Parathyroid adenoma (tissue), 2 donors: ENCODE measurements at regions not wholly inside any gene's neighbourhood (a gene's known extent, or its start where the extent isn't known, plus 50 kb on each side); places are given as distances from the start of the nearest gene placed in this dataset.

Source experiments
- H2AFZ ChIP-seq: fragments of 300-600 bp; sonication (generic); one replicate; pipeline ENCODE4 v1.7.0; 2017; ENCODE audit warnings: antibody characterized with exemption, mild to moderate bottlenecking
- H3K27ac ChIP-seq: fragments of 300-600 bp; sonication (generic); one replicate; pipeline ENCODE4 v1.7.0; 2017
- H3K27me3 ChIP-seq: fragments of 300-600 bp; sonication (generic); one replicate; pipeline ENCODE4 v1.7.0; 2017; ENCODE audit warnings: low read length; ENCODE audit not compliant: control insufficient read depth, insufficient read depth
- H3K36me3 ChIP-seq: fragments of 300-600 bp; sonication (generic); one replicate; pipeline ENCODE4 v1.7.0; 2017; ENCODE audit warnings: low read length; ENCODE audit not compliant: control insufficient read depth, insufficient read depth
- H3K4me1 ChIP-seq: fragments of 300-600 bp; sonication (generic); one replicate; pipeline ENCODE4 v1.7.0; 2017; ENCODE audit warnings: control low read depth
- H3K4me2 ChIP-seq: fragments of 300-600 bp; sonication (generic); one replicate; pipeline ENCODE4 v1.7.0; 2017; ENCODE audit warnings: low read length
- H3K4me3 ChIP-seq: fragments of 300-600 bp; sonication (generic); one replicate; pipeline ENCODE4 v1.7.0; 2017; ENCODE audit warnings: low read depth, low read length
- H3K79me2 ChIP-seq: fragments of 300-600 bp; sonication (generic); one replicate; pipeline ENCODE4 v1.7.0; 2017; ENCODE audit warnings: control low read depth
- H3K9ac ChIP-seq: fragments of 300-600 bp; sonication (generic); one replicate; pipeline ENCODE4 v1.7.0; 2017; ENCODE audit warnings: mild to moderate bottlenecking
- H3K9me3 ChIP-seq: fragments of 300-600 bp; sonication (generic); one replicate; pipeline ENCODE4 v1.7.0; 2017; ENCODE audit warnings: low read length; ENCODE audit not compliant: control insufficient read depth
- TF ChIP-seq, protein P1 (sequence below): fragments of 300-600 bp; sonication (generic); IDR thresholded peaks from one replicate; pipeline ENCODE4 v1.7.0; 2017; ENCODE audit warnings: antibody characterized with exemption, mild to moderate bottlenecking
- donor health status: primary hyperparathyroidism.

DNA sequence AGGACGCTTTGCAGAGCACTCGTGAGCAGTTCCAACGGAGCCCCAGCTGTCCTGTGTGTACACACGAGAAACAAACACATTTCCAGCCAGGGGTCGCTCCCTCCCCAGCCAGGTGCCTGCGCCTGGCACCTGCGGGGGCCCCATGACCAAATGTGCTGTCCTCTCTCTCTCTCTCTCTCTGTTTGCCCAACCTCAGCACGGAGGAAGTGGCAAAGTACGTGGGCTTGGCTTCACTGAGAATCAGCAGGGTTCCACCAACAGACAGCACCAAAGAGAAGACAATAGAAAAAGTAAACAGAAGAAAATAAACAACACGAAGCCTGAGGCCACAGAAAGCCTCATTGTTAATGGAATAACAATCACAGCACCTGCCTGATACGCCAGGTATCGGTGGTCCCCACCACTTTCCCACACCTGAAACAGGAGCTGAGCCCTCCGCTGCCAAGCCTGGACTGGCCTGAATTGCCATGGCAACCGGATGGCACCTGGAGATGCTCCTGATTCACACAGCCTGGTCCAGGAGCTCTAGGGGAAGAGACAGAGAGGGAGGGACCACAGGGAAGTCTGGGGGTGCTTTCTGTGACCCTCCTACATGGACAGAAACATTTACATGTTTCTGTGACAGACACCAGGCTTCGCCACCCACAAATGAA lies 103.9 kb upstream of the CACNA1A start:
- Histone ChIP-seq H3K4me3 (no peak overlapping the region), H3K9ac (no peak overlapping the region), H3K27me3 (no peaks in the 10 kb centered on the region), H2AFZ (peak overlapping the region; percentile 44), H3K4me2 (no peak overlapping the region), H3K36me3 (no peaks in the 10 kb centered on the region), H3K27ac (no peak overlapping the region), H3K4me1 (no peaks in the 10 kb centered on the region), H3K79me2 (no peaks in the 10 kb centered on the region), H3K9me3 (no peaks in the 10 kb centered on the region)
- TF ChIP-seq, protein P1, sequence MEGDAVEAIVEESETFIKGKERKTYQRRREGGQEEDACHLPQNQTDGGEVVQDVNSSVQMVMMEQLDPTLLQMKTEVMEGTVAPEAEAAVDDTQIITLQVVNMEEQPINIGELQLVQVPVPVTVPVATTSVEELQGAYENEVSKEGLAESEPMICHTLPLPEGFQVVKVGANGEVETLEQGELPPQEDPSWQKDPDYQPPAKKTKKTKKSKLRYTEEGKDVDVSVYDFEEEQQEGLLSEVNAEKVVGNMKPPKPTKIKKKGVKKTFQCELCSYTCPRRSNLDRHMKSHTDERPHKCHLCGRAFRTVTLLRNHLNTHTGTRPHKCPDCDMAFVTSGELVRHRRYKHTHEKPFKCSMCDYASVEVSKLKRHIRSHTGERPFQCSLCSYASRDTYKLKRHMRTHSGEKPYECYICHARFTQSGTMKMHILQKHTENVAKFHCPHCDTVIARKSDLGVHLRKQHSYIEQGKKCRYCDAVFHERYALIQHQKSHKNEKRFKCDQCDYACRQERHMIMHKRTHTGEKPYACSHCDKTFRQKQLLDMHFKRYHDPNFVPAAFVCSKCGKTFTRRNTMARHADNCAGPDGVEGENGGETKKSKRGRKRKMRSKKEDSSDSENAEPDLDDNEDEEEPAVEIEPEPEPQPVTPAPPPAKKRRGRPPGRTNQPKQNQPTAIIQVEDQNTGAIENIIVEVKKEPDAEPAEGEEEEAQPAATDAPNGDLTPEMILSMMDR = no peak

DNA sequence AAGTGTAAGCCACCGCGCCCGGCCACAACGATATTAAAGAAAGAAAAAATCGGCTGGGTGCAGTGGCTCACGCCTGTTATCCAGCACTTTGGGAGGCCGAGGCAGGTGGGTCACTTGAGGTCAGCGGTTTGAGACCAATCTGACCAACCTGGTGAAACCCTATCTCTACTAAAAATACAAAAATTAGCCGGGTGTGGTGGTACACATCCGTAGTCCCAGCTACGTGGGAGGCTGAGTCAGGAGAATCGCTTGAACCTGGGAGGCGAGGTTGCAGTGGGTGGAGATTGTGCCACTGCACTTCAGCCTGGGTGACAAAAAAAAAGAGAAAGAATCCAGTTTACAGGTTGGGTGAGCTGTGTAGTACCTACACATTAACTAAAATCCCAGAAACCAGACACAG lies 99.9 kb upstream of the CACNA1A start:
- Histone ChIP-seq H3K9ac (no peak overlapping the region), H3K4me2 (no peak overlapping the region), H3K27me3 (no peaks in the 10 kb centered on the region), H3K79me2 (no peaks in the 10 kb centered on the region), H3K4me3 (no peak overlapping the region), H3K4me1 (no peaks in the 10 kb centered on the region), H3K9me3 (no peaks in the 10 kb centered on the region), H3K36me3 (no peaks in the 10 kb centered on the region), H3K27ac (no peak overlapping the region), H2AFZ (no peak overlapping the region)
- TF ChIP-seq, protein P1 = no peak

DNA sequence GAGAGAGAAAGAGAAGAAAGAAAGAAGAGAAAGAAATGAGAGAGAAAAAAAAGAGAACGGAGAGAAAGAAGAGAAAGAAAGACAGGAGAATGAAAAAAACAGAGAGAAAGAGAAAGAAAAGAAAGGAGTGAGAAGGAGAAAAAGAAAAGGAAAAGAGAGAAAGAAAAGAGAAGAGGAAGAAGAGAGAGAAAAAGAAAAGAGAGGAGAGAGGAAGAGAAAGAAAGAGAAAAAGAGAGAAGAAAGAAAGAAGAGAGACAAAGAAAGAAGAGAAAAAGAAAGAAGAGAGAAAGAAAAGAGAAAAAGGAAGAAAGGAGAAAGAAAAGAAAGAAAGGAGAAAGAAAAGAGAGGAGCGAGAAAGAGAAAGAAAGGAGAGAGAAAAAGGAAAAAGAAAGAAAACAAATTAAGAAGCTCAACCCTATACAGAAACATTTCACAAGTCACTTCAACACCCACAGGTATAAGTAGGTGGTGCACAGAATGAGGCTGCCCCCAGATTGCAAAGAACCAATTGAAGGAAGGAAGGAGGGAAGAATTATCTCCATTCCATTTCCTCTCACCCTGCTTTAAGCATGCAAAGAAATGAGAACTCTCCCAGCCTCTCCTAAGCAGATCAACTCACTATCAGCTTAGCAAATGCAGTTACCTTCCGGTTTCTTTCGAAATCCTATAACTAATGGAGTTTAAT lies 98.8 kb upstream of the CACNA1A start:
- TF ChIP-seq, protein P1 = no peak
- no peak overlapping the region for H3K9ac ChIP-seq

DNA sequence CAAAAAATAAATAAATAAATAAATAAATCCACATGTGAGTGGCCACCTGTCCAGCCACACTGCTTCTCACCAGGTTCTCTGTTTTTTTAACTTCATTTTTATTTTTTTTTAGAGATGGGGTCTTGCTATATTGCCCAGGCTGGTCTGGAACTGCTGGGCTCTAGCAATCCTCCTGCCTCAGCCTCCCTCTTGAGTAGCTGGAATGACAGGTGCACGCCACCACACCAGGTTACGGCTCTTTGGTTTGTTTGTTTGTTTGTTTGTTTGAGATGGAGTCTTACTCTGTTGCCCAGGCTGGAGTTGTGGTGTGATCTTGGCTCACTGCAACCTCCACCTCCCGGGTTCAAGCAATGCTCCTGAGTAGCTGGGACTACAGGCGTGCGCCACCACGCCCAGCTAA lies 94.5 kb upstream of the CACNA1A start:
- no peak overlapping the region for H3K9ac ChIP-seq
- no peaks in the 10 kb centered on the region for H3K36me3 ChIP-seq
- no peak overlapping the region for H3K4me3 ChIP-seq
- no peaks in the 10 kb centered on the region for H3K27me3 ChIP-seq
- no peaks in the 10 kb centered on the region for H3K9me3 ChIP-seq
- H3K4me1 ChIP-seq = no peaks in the 10 kb centered on the region
- no peaks in the 10 kb centered on the region for H3K79me2 ChIP-seq
- H2AFZ ChIP-seq = no peak overlapping the region
- H3K4me2 ChIP-seq = no peak overlapping the region
- TF ChIP-seq, protein P1 = no peak
- H3K27ac ChIP-seq = no peak overlapping the region

More for the DNA sequence above, 98.8 kb upstream of the CACNA1A start:
- Histone ChIP-seq H3K27ac (no peak overlapping the region), H3K4me3 (no peak overlapping the region), H3K9me3 (no peaks in the 10 kb centered on the region), H2AFZ (no peak overlapping the region), H3K79me2 (no peaks in the 10 kb centered on the region), H3K36me3 (no peaks in the 10 kb centered on the region), H3K4me2 (no peak overlapping the region), H3K27me3 (no peaks in the 10 kb centered on the region), H3K4me1 (no peaks in the 10 kb centered on the region)

DNA sequence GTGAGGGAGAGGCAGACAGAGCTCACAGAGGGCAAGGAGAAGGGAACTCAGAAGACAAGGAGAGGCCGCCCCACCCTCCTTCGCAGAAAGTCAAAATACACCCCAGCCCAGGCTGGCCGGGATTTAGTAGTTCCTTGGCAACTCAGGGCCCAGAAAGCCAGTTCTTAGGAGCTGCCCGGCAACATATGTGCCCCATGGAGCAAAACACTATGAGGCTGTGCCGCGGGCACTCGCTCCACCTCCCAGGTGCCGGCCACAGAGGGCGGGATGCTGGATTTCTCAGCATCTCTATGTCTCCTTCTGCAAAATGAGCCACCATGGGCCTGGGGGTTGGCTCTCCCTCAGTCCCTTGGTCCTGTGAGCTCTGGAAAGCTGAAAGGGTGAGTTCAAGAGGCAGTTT lies 93.8 kb upstream of the CACNA1A start:
- TF ChIP-seq, protein P1 = no peak

More for the DNA sequence above, 93.8 kb upstream of the CACNA1A start:
- H3K4me1 ChIP-seq = no peaks in the 10 kb centered on the region
- H3K36me3 ChIP-seq = no peaks in the 10 kb centered on the region
- no peaks in the 10 kb centered on the region for H3K79me2 ChIP-seq
- no peak overlapping the region for H3K4me3 ChIP-seq
- no peak overlapping the region for H3K9ac ChIP-seq
- H2AFZ ChIP-seq = no peak overlapping the region
- no peak overlapping the region for H3K27ac ChIP-seq
- no peaks in the 10 kb centered on the region for H3K27me3 ChIP-seq
- H3K9me3 ChIP-seq = no peaks in the 10 kb centered on the region
- no peak overlapping the region for H3K4me2 ChIP-seq
